ENCODE measurements at regions not wholly inside any gene's neighbourhood (a gene's known extent, or its start where the extent isn't known, plus 50 kb on each side); places are given as distances from the start of the nearest gene placed in this dataset.
A peak's percentile ranks its signal among the peaks of the same experiment; 100 is the strongest.
"Not testable (repeated sequence)": the region's sequence is repeated elsewhere in the genome, so short reads cannot be mapped to it uniquely, and the experiment has no call there.

- not testable (repeated sequence) for DNase-seq
Observed at GRCh38 chr6:104676679-104677078, 183.0 kb downstream of the HACE1 start.

- not testable (repeated sequence) for DNase-seq
Observed at GRCh38 chr6:104675161-104675560, 184.6 kb downstream of the HACE1 start.

- not testable (repeated sequence) for DNase-seq
Observed at GRCh38 chr6:104673078-104673477, 186.6 kb downstream of the HACE1 start.

- not testable (repeated sequence) for DNase-seq
Observed at GRCh38 chr6:104671591-104671891, 188.2 kb downstream of the HACE1 start.

GRCh38 chr6:104670834-104671590 lies 188.7 kb downstream of the HACE1 start:
- DNase-seq, result not testable (repeated sequence)

GRCh38 chr6:104669483-104669882 lies 190.2 kb downstream of the HACE1 start:
- no peak for DNase-seq

GRCh38 chr6:104656235-104656634 lies 203.5 kb downstream of the HACE1 start:
- DNase-seq, result no peak

GRCh38 chr6:104653781-104654180 lies 205.9 kb downstream of the HACE1 start:
- DNase-seq, result no peak

- DNase-seq, result no peak
Observed at GRCh38 chr6:104648347-104648746, 211.4 kb downstream of the HACE1 start.

- DNase-seq, result no peak
Observed at GRCh38 chr6:104644848-104645247, 214.9 kb downstream of the HACE1 start.

- no peak for DNase-seq
Observed at GRCh38 chr6:104642871-104643270, 216.8 kb downstream of the HACE1 start.

GRCh38 chr6:104640761-104641160 lies 219.0 kb downstream of the HACE1 start:
- DNase-seq, result no peak

GRCh38 chr6:104640150-104640700 lies 219.5 kb downstream of the HACE1 start:
- no peak for DNase-seq

- no peak for DNase-seq
Observed at GRCh38 chr6:104639668-104640067, 220.1 kb downstream of the HACE1 start.

GRCh38 chr6:104638841-104639290 lies 220.9 kb downstream of the HACE1 start:
- DNase-seq, result no peak

- DNase-seq, result no peak
Observed at GRCh38 chr6:104633125-104633524, 226.6 kb downstream of the HACE1 start.

- DNase-seq, result no peak
Observed at GRCh38 chr6:104632588-104632987, 227.1 kb downstream of the HACE1 start.

- DNase-seq, result no peak
Observed at GRCh38 chr6:104630955-104631354, 228.8 kb downstream of the HACE1 start.

- DNase-seq, result no peak
Observed at GRCh38 chr6:104630522-104630921, 229.2 kb downstream of the HACE1 start.

- DNase-seq, result no peak
Observed at GRCh38 chr6:104629826-104630225, 229.9 kb downstream of the HACE1 start.

GRCh38 chr6:104625536-104625935 lies 234.2 kb downstream of the HACE1 start:
- no peak for DNase-seq

GRCh38 chr6:104623052-104623690 lies 236.5 kb downstream of the HACE1 start:
- peak in 7 of 51 donors; percentile 1 to 9 (median 3) for DNase-seq

GRCh38 chr6:104621396-104621795 lies 238.3 kb downstream of the HACE1 start:
- no peak for DNase-seq
